ES-I3 (cell line): ENCODE measurements at regions not wholly inside any gene's neighbourhood (a gene's known extent, or its start where the extent isn't known, plus 50 kb on each side); places are given as distances from the start of the nearest gene placed in this dataset.

ENCODE experiments used
- H3K36me3 ChIP-seq: 2 replicates; pipeline ENCODE4 v1.6.1; 2013; ENCODE audit warnings: mild to moderate bottlenecking, low read length, control low read depth, moderate library complexity; ENCODE audit not compliant: insufficient read depth
- H3K4me1 ChIP-seq: 2 replicates; pipeline ENCODE4 v1.6.1; 2013; ENCODE audit warnings: mild to moderate bottlenecking, control low read depth, low read length; ENCODE audit not compliant: insufficient read depth
- H3K9ac ChIP-seq: 2 replicates; pipeline ENCODE4 v1.6.1; 2013; ENCODE audit warnings: low read depth, mild to moderate bottlenecking, low read length, moderate library complexity
- H3K9me3 ChIP-seq: 2 replicates; pipeline ENCODE4 v1.6.1; 2013; ENCODE audit warnings: mild to moderate bottlenecking, low read length, moderate library complexity; ENCODE audit not compliant: control insufficient read depth, insufficient read depth

- Histone ChIP-seq H3K4me1 (no peaks in the 10 kb centered on the region), H3K36me3 (no peaks in the 10 kb centered on the region), H3K9ac (no peak overlapping the region), H3K9me3 (no peaks in the 10 kb centered on the region)
These were observed 458.4 kb downstream of the TBC1D4 start for GRCh38 chr13:75023609-75024008.

DNA sequence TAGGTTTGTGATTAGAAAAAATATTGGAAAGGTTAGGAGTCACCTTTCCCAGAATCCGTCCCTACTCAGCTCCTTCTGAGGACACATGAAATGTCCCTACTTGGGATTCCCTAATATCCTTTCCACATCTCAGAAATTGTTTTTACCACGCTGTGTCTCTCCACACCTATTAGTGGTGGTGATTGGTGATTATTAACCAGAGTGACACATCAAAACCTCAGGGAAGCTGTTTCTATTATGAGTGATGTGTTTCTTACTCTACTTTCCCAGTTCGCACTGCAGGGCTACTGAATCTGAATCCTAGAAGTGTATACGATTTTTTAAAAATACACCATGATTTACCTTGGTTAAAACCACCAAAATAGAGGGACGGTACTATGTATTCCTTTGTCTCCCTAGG is 460.8 kb downstream of the TBC1D4 start:
- Histone ChIP-seq H3K36me3 (no peaks in the 10 kb centered on the region), H3K9ac (no peak overlapping the region), H3K9me3 (no peaks in the 10 kb centered on the region), H3K4me1 (no peaks in the 10 kb centered on the region)

GRCh38 chr13:75016225-75016624 is 465.7 kb downstream of the TBC1D4 start:
- Histone ChIP-seq H3K9ac (no peak overlapping the region), H3K4me1 (no peaks in the 10 kb centered on the region), H3K36me3 (no peaks in the 10 kb centered on the region), H3K9me3 (no peaks in the 10 kb centered on the region)

GRCh38 chr13:75013818-75014217 is 468.2 kb downstream of the TBC1D4 start:
- Histone ChIP-seq H3K9ac (no peak overlapping the region), H3K9me3 (no peaks in the 10 kb centered on the region), H3K4me1 (no peaks in the 10 kb centered on the region), H3K36me3 (no peaks in the 10 kb centered on the region)

DNA sequence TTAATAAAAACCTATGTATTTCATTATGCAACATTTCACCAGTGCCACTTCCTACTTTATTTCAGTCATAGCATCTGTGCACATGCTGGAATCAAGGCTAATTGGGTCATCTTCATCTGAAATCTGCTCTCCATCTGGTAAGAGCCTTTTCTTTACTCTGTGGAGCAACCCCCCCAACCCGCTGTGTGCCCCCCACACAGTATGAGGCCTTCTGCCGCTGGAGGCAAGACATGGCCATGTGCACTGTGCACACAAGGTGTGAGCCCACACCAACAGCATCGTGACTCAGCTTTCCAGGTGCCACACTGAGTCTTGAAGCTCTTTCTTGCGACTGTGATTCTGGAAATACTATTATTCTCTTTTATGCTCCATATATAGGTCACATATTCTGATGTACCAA is 471.0 kb downstream of the TBC1D4 start:
- Histone ChIP-seq H3K9ac (no peak overlapping the region), H3K9me3 (no peaks in the 10 kb centered on the region), H3K4me1 (no peaks in the 10 kb centered on the region), H3K36me3 (no peaks in the 10 kb centered on the region)

DNA sequence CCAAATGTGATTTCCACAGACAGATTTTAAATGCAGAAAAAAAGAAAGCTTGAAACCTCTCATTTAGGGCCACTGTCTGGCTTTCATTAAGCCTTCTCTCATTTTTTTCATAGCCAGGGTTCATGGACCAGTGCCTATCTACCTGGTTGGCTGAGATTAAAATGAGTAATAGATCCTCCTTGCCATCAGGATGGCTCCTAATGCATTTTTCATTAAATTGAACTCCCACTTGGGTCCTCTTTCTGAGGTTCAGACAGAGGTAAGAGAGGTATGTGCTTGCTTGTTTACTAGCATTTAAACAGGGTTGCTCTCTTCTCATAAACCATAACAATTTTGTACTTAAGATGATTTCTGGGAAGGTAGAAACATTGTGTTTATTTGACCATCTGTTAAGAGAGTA is 473.0 kb downstream of the TBC1D4 start:
- Histone ChIP-seq H3K4me1 (no peaks in the 10 kb centered on the region), H3K36me3 (no peaks in the 10 kb centered on the region), H3K9me3 (no peaks in the 10 kb centered on the region), H3K9ac (no peak overlapping the region)

- Histone ChIP-seq H3K9me3 (no peaks in the 10 kb centered on the region), H3K36me3 (no peaks in the 10 kb centered on the region), H3K9ac (no peak overlapping the region), H3K4me1 (no peaks in the 10 kb centered on the region)
These were observed 491.0 kb downstream of the TBC1D4 start for GRCh38 chr13:74990992-74991391.

GRCh38 chr13:74987124-74987690 is 494.8 kb downstream of the TBC1D4 start:
- no peaks in the 10 kb centered on the region for H3K36me3 ChIP-seq
- no peaks in the 10 kb centered on the region for H3K9me3 ChIP-seq
- no peaks in the 10 kb centered on the region for H3K4me1 ChIP-seq

DNA sequence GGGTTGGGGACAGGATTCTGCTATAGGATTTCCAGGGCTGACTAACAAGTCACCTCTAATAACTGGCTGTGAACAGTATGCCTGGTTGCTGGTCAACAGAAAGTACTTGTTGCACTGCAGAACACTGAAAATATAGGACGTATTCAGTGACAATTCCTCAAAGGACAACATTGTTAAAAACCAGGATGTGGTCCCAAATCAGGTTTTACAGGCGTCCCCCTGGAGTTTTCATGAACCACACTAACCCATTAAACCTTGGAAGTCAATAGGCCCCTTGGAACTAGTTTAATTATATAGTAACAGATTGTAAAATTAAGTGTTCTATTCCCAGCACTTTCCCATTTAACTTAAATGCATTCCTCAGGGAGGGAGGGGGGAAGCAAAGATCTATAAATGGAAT is 495.4 kb downstream of the TBC1D4 start:
- Histone ChIP-seq H3K9me3 (no peaks in the 10 kb centered on the region), H3K36me3 (no peaks in the 10 kb centered on the region), H3K9ac (no peak overlapping the region), H3K4me1 (no peaks in the 10 kb centered on the region)

More at GRCh38 chr13:74987124-74987690, 494.8 kb downstream of the TBC1D4 start:
- H3K9ac ChIP-seq, result no peak overlapping the region

GRCh38 chr13:74979703-74980102 is 502.3 kb downstream of the TBC1D4 start:
- Histone ChIP-seq H3K36me3 (no peaks in the 10 kb centered on the region), H3K9me3 (no peaks in the 10 kb centered on the region), H3K9ac (no peak overlapping the region), H3K4me1 (peaks cover 4% of the 10 kb centered on the region; the same call in 1 of the 2 replicates)

DNA sequence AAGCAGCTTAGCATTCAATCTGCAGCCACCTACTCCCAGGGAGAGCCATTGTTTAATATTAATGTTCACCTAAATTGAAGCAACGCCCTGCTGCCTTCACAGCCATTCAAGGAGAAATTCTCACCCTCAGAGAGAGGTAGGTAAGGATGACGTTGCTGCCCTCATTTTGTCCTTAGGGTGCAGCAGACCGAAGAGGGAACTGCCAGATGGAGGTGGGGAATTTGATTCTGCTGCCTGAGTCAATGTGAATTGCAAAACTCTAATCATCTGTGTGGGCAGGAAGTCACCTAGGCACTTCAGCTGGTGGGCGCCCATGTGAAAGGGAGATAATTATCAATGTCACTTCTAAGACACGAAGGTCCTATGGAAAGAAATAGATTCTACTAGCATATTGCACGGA is 503.4 kb downstream of the TBC1D4 start:
- H3K9me3 ChIP-seq, result no peaks in the 10 kb centered on the region
- H3K9ac ChIP-seq, result no peak overlapping the region
- H3K4me1 ChIP-seq, result peaks cover 4% of the 10 kb centered on the region; the same call in 1 of the 2 replicates
- H3K36me3 ChIP-seq, result no peaks in the 10 kb centered on the region

GRCh38 chr13:74977498-74977897 is 504.5 kb downstream of the TBC1D4 start:
- Histone ChIP-seq H3K36me3 (no peaks in the 10 kb centered on the region), H3K9ac (no peak overlapping the region), H3K9me3 (no peaks in the 10 kb centered on the region), H3K4me1 (peaks cover 4% of the 10 kb centered on the region; the same call in 1 of the 2 replicates)

DNA sequence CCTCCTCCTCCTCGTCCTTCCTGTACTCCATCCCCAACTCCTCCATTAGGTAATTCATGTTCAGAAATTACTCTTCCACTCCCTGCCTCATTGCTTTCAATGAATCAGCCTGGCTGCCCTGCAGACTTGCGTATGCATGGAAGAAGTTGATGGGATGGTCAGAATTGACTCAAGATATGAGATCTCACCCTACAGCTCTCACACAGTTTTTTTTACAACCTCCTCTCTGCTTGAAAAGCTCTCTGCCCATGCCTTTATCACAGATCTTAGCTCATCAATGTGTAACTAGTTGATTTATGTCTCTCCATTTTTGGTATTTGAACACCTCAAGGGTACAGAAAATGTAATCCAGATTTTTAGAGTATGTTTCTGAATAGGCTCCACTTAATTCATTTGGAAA is 506.9 kb downstream of the TBC1D4 start:
- Histone ChIP-seq H3K36me3 (no peaks in the 10 kb centered on the region), H3K9me3 (no peaks in the 10 kb centered on the region), H3K4me1 (peaks cover 4% of the 10 kb centered on the region; the same call in 1 of the 2 replicates), H3K9ac (no peak overlapping the region)

GRCh38 chr13:74973935-74974879 is 507.8 kb downstream of the TBC1D4 start:
- no peak overlapping the region for H3K9ac ChIP-seq
- no peaks in the 10 kb centered on the region for H3K36me3 ChIP-seq
- H3K4me1 ChIP-seq, result peaks cover 4% of the 10 kb centered on the region; the same call in 1 of the 2 replicates
- no peaks in the 10 kb centered on the region for H3K9me3 ChIP-seq

GRCh38 chr13:74969419-74969818 is 512.5 kb downstream of the TBC1D4 start:
- H3K36me3 ChIP-seq, result no peaks in the 10 kb centered on the region
- no peak overlapping the region for H3K9ac ChIP-seq
- H3K9me3 ChIP-seq, result no peaks in the 10 kb centered on the region
- no peaks in the 10 kb centered on the region for H3K4me1 ChIP-seq
